ENCODE measurements at regions not wholly inside any gene's neighbourhood (a gene's known extent, or its start where the extent isn't known, plus 50 kb on each side); places are given as distances from the start of the nearest gene placed in this dataset.

DNA sequence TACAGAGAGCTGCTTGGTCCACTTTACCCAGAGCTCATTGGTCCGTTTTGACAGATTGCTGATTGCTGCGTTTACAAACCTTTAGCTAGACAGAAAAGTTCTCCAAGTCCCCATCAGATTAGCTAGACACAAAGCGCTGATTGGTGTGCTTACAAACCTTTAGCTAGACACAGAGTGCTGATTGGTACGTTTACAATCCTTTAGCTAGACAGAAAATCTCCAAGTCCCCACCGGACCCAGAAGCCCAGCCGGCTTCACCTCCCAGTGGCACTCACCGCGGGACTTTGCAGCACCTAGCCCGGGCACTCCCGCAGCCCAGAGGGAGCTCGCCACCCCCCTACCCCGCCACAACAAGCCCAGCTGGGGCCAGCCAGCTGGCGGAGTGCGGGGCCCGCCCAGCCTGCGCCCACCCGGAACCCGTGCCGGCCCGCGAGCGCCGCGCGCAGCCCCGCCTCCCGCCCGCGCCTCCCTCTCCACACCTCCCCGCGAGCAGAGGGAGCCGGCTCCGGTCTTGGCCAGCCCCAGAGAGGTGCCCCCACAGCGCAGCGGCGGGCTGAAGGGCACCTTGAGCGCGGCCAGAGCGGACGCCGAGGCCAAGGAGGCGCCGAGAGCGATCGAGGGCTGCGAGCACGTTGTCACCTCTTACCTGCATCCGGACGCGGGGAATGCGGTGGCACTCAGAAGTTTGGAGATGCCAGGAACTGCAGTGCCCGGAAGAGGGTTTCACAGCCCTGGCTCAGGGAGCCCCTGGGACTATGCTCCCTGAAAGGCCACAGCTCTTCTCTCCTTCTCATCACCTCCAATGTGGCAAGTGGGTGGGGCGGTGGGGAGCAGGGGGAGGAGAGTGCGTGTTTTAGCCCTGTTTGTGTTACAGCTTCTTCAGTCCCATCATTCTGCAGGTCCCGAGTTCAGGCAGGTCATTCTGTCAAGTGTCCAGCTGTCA lies 1504.5 kb downstream of the CDH11 start:
- TF ChIP-seq, protein P1, sequence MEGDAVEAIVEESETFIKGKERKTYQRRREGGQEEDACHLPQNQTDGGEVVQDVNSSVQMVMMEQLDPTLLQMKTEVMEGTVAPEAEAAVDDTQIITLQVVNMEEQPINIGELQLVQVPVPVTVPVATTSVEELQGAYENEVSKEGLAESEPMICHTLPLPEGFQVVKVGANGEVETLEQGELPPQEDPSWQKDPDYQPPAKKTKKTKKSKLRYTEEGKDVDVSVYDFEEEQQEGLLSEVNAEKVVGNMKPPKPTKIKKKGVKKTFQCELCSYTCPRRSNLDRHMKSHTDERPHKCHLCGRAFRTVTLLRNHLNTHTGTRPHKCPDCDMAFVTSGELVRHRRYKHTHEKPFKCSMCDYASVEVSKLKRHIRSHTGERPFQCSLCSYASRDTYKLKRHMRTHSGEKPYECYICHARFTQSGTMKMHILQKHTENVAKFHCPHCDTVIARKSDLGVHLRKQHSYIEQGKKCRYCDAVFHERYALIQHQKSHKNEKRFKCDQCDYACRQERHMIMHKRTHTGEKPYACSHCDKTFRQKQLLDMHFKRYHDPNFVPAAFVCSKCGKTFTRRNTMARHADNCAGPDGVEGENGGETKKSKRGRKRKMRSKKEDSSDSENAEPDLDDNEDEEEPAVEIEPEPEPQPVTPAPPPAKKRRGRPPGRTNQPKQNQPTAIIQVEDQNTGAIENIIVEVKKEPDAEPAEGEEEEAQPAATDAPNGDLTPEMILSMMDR (IDR thresholded peaks at IDR 0.05; ENCODE audit: insufficient read depth, low read depth, low read length) = no peak
- DNase-seq (ENCODE audit: low read depth) = no peak
- H3K4me3 ChIP-seq (ENCODE audit: low read depth, low read length) = no peak overlapping the region

GRCh38 chr16:63614429-63614828 lies 1507.4 kb downstream of the CDH11 start:
- TF ChIP-seq, protein P1 (IDR thresholded peaks at IDR 0.05; ENCODE audit: insufficient read depth, low read depth, low read length) = no peak
- no peak for DNase-seq (ENCODE audit: low read depth)
- H3K4me3 ChIP-seq (ENCODE audit: low read depth, low read length) = no peak overlapping the region

GRCh38 chr16:63613701-63614100 lies 1508.2 kb downstream of the CDH11 start:
- DNase-seq (ENCODE audit: low read depth) = peak; percentile 2
- H3K4me3 ChIP-seq (ENCODE audit: low read depth, low read length) = no peak overlapping the region
- TF ChIP-seq, protein P1 (IDR thresholded peaks at IDR 0.05; ENCODE audit: insufficient read depth, low read depth, low read length) = no peak

DNA sequence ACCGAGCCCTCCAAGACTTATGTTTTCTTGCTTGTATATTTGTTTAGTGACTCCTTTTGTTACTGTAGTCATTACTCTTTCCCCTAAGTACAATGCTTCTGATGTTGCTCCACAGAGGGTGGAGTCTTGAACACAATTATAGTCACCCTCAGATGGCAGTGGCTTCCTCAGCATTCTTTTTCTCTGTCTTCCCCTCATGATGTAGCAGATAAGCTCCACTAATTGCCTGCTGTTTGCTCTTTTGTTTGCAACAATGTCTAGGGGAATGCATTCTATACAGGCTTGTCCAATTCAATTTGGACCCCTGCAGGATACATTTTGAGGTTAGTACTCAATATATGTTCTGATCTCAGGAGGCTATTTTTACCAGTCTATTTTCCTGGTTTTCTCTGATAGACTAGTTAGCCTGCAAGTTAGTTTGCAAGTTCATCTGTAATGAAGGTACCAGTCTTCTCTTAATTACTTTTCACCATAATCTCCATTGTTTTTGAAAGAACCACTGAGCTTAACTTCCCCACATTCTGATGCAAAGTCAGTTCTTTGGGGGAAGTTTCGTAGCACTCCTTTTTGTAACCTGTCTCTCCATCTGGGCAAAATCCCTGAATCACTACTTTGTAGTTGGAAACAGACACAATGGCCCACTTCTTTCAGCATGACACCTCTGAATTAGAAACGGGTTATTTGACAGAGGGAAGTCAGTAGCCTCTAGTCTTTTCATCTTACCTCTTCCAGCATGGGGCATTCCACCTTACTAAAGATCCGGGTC lies 1509.2 kb downstream of the CDH11 start:
- no peak overlapping the region for H3K4me3 ChIP-seq (ENCODE audit: low read depth, low read length)
- TF ChIP-seq, protein P1 (IDR thresholded peaks at IDR 0.05; ENCODE audit: insufficient read depth, low read depth, low read length) = no peak
- DNase-seq (ENCODE audit: low read depth) = no peak

DNA sequence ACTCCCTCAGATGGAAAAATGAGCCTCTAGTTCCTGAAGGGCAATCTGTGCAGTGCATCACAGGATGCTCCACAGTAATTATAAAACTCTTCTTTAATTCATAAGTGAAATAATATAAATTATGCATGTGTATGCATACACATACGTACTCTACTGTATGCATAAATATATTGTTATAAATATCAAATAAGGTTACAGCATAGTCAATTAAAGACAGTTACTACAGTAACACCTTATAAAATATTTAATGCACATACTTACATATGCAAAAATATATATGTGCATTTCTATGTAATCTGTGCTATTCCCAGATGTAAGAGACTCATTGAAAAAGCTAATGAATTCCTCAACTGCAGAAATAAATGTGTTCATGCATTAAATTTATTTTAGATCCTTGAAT lies 1515.1 kb downstream of the CDH11 start:
- DNase-seq (ENCODE audit: low read depth) = no peak

GRCh38 chr16:63602206-63602927 lies 1519.5 kb downstream of the CDH11 start:
- TF ChIP-seq, protein P1 (IDR thresholded peaks at IDR 0.05; ENCODE audit: insufficient read depth, low read depth, low read length) = no peak
- H3K4me3 ChIP-seq (ENCODE audit: low read depth, low read length) = no peak overlapping the region
- DNase-seq (ENCODE audit: low read depth) = no peak

More for the DNA sequence above, 1515.1 kb downstream of the CDH11 start:
- TF ChIP-seq, protein P1 (IDR thresholded peaks at IDR 0.05; ENCODE audit: insufficient read depth, low read depth, low read length) = no peak
- no peak overlapping the region for H3K4me3 ChIP-seq (ENCODE audit: low read depth, low read length)

Measured in fibroblast of villous mesenchyme (primary cell).